ENCODE measurements at regions not wholly inside any gene's neighbourhood (a gene's known extent, or its start where the extent isn't known, plus 50 kb on each side); places are given as distances from the start of the nearest gene placed in this dataset.

DNA sequence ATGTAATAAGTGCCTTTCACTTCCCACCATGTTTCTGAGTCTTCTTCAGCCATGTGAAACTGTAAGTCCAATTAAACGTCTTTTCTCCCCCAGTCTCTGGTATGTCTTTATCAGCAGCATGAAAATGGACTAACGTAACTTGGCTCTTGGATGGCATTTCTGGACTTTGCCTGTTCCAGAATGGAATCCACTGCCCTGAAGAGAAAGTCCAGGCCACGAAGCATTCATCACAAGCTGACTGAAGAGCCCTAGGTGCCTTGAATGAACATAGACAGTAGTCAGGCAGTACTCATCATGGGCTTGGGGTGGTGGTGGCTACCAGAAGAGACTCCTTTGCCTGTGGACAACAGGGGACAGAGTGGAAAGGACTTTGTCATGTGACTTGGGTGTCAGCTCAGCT, 1505.0 kb downstream of the SI start:
- Histone ChIP-seq H3K36me3 (no peaks in the 10 kb centered on the region), H3K4me1 (peaks cover 0 to 20% (median 0%) of the 10 kb centered on the region in 4 donors), H3K9me3 (no peaks in the 10 kb centered on the region), H3K4me3 (no peak overlapping the region), H3K27ac (peak overlapping the region in 1 of 3 donors; percentile 42), H3K27me3 (no peaks in the 10 kb centered on the region)
- intact Hi-C loops (cut with DNase I), result no loop called here
- DNase-seq (peak in 1 of 3 donors; percentile 54), ATAC-seq (peak in 3 of 4 donors; percentile 75 to 88 (median 86))
- TF ChIP-seq POLR2A (IDR thresholded peaks at IDR 0.05), result no peak
- TF ChIP-seq, protein P1, sequence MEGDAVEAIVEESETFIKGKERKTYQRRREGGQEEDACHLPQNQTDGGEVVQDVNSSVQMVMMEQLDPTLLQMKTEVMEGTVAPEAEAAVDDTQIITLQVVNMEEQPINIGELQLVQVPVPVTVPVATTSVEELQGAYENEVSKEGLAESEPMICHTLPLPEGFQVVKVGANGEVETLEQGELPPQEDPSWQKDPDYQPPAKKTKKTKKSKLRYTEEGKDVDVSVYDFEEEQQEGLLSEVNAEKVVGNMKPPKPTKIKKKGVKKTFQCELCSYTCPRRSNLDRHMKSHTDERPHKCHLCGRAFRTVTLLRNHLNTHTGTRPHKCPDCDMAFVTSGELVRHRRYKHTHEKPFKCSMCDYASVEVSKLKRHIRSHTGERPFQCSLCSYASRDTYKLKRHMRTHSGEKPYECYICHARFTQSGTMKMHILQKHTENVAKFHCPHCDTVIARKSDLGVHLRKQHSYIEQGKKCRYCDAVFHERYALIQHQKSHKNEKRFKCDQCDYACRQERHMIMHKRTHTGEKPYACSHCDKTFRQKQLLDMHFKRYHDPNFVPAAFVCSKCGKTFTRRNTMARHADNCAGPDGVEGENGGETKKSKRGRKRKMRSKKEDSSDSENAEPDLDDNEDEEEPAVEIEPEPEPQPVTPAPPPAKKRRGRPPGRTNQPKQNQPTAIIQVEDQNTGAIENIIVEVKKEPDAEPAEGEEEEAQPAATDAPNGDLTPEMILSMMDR (IDR thresholded peaks at IDR 0.05), result no peak
- 10% methylated on average over 3 of the region's 3 CpGs for WGBS (ENCODE audit: insufficient coverage, low coverage, low lambda C conversion rate, missing lambda C conversion rate)

GRCh38 chr3:163572856-163573255, 1505.4 kb downstream of the SI start:
- ATAC-seq (peak in 2 of 4 donors; percentile 32 to 69), DNase-seq (no peak)
- intact Hi-C loops (cut with DNase I), result no loop called here
- H3K4me3 ChIP-seq, result no peak overlapping the region
- H3K36me3 ChIP-seq, result no peaks in the 10 kb centered on the region
- peak overlapping the region in 1 of 3 donors; percentile 42 for H3K27ac ChIP-seq
- TF ChIP-seq POLR2A (IDR thresholded peaks at IDR 0.05), result no peak
- TF ChIP-seq, protein P1 (IDR thresholded peaks at IDR 0.05), result no peak
- no peaks in the 10 kb centered on the region for H3K27me3 ChIP-seq
- no peaks in the 10 kb centered on the region for H3K9me3 ChIP-seq
- 27% methylated on average over 1 of the region's 1 CpG for WGBS (ENCODE audit: insufficient coverage, low coverage, low lambda C conversion rate, missing lambda C conversion rate)
- peaks cover 0 to 20% (median 0%) of the 10 kb centered on the region in 4 donors for H3K4me1 ChIP-seq

DNA sequence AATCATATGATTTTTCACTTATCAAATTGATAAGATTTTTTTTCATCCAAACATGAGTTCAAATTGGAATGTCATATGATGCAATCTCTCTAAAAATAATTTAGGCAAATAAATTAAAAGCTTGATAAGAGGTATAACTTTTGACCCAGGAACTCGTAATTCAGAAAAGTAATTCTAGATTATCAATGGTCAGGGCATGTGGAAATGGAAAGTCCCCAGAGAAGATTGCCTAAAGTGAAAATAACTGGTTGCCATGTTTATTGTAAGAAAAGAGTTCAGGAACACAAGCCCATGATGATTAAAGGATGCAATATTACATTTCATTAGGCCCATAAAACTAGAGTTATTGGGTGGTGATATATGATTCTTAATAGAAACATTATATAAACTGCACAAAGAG, 1514.8 kb downstream of the SI start:
- intact Hi-C loops (cut with DNase I), result no loop called here
- Histone ChIP-seq H3K27ac (no peak overlapping the region), H3K9me3 (no peaks in the 10 kb centered on the region), H3K27me3 (no peaks in the 10 kb centered on the region), H3K36me3 (no peaks in the 10 kb centered on the region), H3K4me1 (peaks cover 0 to 9% (median 0%) of the 10 kb centered on the region in 4 donors), H3K4me3 (no peak overlapping the region)
- DNase-seq (no peak), ATAC-seq (peak in 2 of 4 donors; percentile 11 to 79)
- WGBS (ENCODE audit: insufficient coverage, low coverage, low lambda C conversion rate, missing lambda C conversion rate), result 9% methylated on average over 1 of the region's 1 CpG
- TF ChIP-seq, protein P1 (IDR thresholded peaks at IDR 0.05), result no peak
- TF ChIP-seq POLR2A (IDR thresholded peaks at IDR 0.05), result no peak

GRCh38 chr3:163562625-163563024, 1515.7 kb downstream of the SI start:
- intact Hi-C loops (cut with DNase I), result no loop called here
- WGBS (ENCODE audit: insufficient coverage, low coverage, low lambda C conversion rate, missing lambda C conversion rate), result 7% methylated on average over 2 of the region's 2 CpGs
- TF ChIP-seq, protein P1 (IDR thresholded peaks at IDR 0.05), result no peak
- TF ChIP-seq POLR2A (IDR thresholded peaks at IDR 0.05), result no peak
- H3K4me3 ChIP-seq, result no peak overlapping the region
- H3K27ac ChIP-seq, result no peak overlapping the region
- ATAC-seq (peak in 3 of 4 donors; percentile 40 to 71 (median 44)), DNase-seq (no peak)
- peaks cover 0 to 9% (median 0%) of the 10 kb centered on the region in 4 donors for H3K4me1 ChIP-seq
- H3K9me3 ChIP-seq, result no peaks in the 10 kb centered on the region
- H3K27me3 ChIP-seq, result no peaks in the 10 kb centered on the region
- H3K36me3 ChIP-seq, result no peaks in the 10 kb centered on the region

DNA sequence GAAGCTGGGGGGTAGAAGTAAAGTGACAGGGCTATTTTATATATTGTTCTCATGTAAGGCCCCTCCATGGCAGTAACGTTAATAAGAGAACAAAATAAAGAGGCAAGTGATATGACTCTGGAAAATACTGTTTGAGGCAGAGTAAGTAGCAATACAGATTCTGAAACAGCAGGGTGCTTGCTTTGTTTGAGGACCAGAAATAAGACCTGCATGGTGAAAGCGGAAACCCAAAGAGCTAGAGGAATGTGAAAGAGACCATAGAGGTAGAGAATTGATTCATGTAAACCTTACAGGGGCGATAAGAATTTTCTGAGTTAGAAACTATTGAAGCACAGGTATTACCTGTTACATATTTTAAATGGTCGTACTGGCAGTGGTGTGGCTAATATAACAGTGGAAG, 1517.1 kb downstream of the SI start:
- no peaks in the 10 kb centered on the region for H3K27me3 ChIP-seq
- no peaks in the 10 kb centered on the region for H3K9me3 ChIP-seq
- H3K36me3 ChIP-seq, result no peaks in the 10 kb centered on the region
- peaks cover 0 to 9% (median 0%) of the 10 kb centered on the region in 4 donors for H3K4me1 ChIP-seq
- WGBS (ENCODE audit: insufficient coverage, low coverage, low lambda C conversion rate, missing lambda C conversion rate), result 79% methylated on average over 4 of the region's 4 CpGs
- intact Hi-C loops (cut with DNase I), result no loop called here
- no peak overlapping the region for H3K27ac ChIP-seq
- DNase-seq (no peak), ATAC-seq (no peak)
- no peak overlapping the region for H3K4me3 ChIP-seq
- no peak for TF ChIP-seq POLR2A (IDR thresholded peaks at IDR 0.05)
- TF ChIP-seq, protein P1 (IDR thresholded peaks at IDR 0.05), result no peak
